ENCODE measurements at regions not wholly inside any gene's neighbourhood (a gene's known extent, or its start where the extent isn't known, plus 50 kb on each side); places are given as distances from the start of the nearest gene placed in this dataset.

DNA sequence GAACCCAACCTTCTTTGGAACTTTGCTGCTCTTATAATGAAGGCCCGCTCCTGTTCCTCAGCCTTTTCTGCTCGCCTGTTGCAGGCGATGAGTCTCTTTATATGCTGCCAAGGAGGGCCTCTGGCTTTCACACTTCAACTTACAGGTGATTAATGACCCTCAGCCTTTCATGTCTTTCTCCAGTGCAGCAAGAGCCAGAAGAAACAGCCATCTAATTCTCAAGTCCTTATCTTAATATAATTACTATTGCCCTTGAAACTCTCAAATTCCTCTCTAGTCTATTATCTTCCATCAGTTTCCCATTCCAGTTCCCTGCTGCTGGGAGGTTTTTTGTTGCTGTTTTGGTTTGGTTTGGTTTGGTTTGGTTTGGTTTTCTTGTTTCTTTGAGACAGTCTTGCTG is 121.8 kb upstream of the MED13 start:
- TF ChIP-seq, protein P1, sequence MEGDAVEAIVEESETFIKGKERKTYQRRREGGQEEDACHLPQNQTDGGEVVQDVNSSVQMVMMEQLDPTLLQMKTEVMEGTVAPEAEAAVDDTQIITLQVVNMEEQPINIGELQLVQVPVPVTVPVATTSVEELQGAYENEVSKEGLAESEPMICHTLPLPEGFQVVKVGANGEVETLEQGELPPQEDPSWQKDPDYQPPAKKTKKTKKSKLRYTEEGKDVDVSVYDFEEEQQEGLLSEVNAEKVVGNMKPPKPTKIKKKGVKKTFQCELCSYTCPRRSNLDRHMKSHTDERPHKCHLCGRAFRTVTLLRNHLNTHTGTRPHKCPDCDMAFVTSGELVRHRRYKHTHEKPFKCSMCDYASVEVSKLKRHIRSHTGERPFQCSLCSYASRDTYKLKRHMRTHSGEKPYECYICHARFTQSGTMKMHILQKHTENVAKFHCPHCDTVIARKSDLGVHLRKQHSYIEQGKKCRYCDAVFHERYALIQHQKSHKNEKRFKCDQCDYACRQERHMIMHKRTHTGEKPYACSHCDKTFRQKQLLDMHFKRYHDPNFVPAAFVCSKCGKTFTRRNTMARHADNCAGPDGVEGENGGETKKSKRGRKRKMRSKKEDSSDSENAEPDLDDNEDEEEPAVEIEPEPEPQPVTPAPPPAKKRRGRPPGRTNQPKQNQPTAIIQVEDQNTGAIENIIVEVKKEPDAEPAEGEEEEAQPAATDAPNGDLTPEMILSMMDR (IDR thresholded peaks at IDR 0.05; ENCODE audit: low read length): no peak
- TF ChIP-seq EZH2 (optimal IDR thresholded peaks at IDR 0.05; ENCODE audit: low read depth, low read length): no peak
